ENCODE measurements at regions not wholly inside any gene's neighbourhood (a gene's known extent, or its start where the extent isn't known, plus 50 kb on each side); places are given as distances from the start of the nearest gene placed in this dataset.

DNA sequence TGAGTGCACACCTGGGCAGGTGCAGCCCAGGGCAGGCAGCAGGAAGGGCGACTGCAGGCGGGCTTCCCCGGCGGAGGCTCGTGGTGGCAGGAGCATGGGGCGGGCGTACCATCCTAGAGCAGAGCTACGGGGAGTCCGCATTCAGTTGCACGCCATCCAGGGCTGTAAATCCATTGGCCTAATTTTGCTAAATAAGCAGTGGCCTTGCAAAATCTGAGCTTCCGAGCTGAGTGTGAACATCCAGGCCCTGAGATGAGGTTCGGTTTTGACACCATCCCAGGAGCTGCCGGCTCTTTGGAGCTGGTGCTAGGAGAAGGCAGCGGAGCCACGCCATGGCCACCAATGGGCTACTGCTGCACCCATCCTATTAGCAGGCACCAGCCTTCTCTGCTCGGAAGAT lies 664.8 kb downstream of the BRD1 start:
- no peak for DNase-seq (ENCODE audit: low spot score)
- Histone ChIP-seq H3K27ac (no peak overlapping the region), H3K9me3 (no peaks in the 10 kb centered on the region), H3K27me3 (replicated peaks; ENCODE audit: insufficient read depth) (no peaks in the 10 kb centered on the region), H3K4me3 (no peak overlapping the region), H3K36me3 (no peaks in the 10 kb centered on the region), H3K4me1 (ENCODE audit: control insufficient read depth in 1 of 2, low read depth in 2 of 2) (peaks cover 0 to 8% of the 10 kb centered on the region in 2 donors)
- TF ChIP-seq CTCF (IDR thresholded peaks at IDR 0.05), result no peak
- no peak for ATAC-seq (ENCODE audit: insufficient number of reproducible peaks, low FRiP score, low read depth)

- H3K27me3 ChIP-seq (replicated peaks; ENCODE audit: insufficient read depth), result no peaks in the 10 kb centered on the region
- H3K4me3 ChIP-seq, result no peak overlapping the region
- ATAC-seq (ENCODE audit: insufficient number of reproducible peaks, low FRiP score, low read depth) (no peak), DNase-seq (ENCODE audit: low spot score) (no peak)
- no peak overlapping the region for H3K27ac ChIP-seq
- no peak for TF ChIP-seq CTCF (IDR thresholded peaks at IDR 0.05)
- H3K36me3 ChIP-seq, result no peaks in the 10 kb centered on the region
- H3K4me1 ChIP-seq (ENCODE audit: control insufficient read depth in 1 of 2, low read depth in 2 of 2), result peaks cover 0 to 8% of the 10 kb centered on the region in 2 donors
- no peaks in the 10 kb centered on the region for H3K9me3 ChIP-seq
Measured at GRCh38 chr22:49161002-49161850, 666.4 kb downstream of the BRD1 start.

- no peak overlapping the region for H3K27ac ChIP-seq
- H3K27me3 ChIP-seq (replicated peaks; ENCODE audit: insufficient read depth), result no peaks in the 10 kb centered on the region
- ATAC-seq (ENCODE audit: insufficient number of reproducible peaks, low FRiP score, low read depth) (no peak), DNase-seq (ENCODE audit: low spot score) (no peak)
- TF ChIP-seq CTCF (IDR thresholded peaks at IDR 0.05), result no peak
- H3K9me3 ChIP-seq, result no peaks in the 10 kb centered on the region
- H3K4me1 ChIP-seq (ENCODE audit: control insufficient read depth in 1 of 2, low read depth in 2 of 2), result peaks cover 0 to 8% of the 10 kb centered on the region in 2 donors
- H3K4me3 ChIP-seq, result no peak overlapping the region
- H3K36me3 ChIP-seq, result no peaks in the 10 kb centered on the region
Measured at GRCh38 chr22:49160261-49161001, 667.2 kb downstream of the BRD1 start.

DNA sequence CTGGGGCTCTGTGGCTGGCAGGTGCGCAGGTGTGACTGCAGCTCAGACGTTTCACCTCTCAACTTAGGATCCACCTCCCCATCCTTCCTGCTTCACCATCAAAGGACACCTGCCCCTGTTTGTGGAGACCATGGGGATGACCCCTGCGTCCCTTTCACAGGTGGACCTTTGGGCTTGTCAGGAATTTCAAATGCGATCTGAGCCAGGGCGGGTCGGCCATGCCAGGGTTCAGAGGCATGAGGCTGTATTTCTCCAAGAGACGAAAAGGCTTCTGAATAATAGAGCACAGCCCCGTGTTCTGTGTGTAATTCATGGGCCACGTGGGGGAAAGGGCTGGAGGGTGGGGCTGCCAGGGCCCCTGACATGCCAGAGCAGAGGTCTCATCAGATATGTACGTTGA lies 668.0 kb downstream of the BRD1 start:
- no peak overlapping the region for H3K4me3 ChIP-seq
- DNase-seq (ENCODE audit: low spot score), result no peak
- H3K9me3 ChIP-seq, result no peaks in the 10 kb centered on the region
- H3K4me1 ChIP-seq (ENCODE audit: control insufficient read depth in 1 of 2, low read depth in 2 of 2), result peaks cover 0 to 8% of the 10 kb centered on the region in 2 donors
- no peaks in the 10 kb centered on the region for H3K36me3 ChIP-seq
- H3K27me3 ChIP-seq (replicated peaks; ENCODE audit: insufficient read depth), result no peaks in the 10 kb centered on the region
- H3K27ac ChIP-seq, result no peak overlapping the region
- no peak for ATAC-seq (ENCODE audit: insufficient number of reproducible peaks, low FRiP score, low read depth)
- no peak for TF ChIP-seq CTCF (IDR thresholded peaks at IDR 0.05)

DNA sequence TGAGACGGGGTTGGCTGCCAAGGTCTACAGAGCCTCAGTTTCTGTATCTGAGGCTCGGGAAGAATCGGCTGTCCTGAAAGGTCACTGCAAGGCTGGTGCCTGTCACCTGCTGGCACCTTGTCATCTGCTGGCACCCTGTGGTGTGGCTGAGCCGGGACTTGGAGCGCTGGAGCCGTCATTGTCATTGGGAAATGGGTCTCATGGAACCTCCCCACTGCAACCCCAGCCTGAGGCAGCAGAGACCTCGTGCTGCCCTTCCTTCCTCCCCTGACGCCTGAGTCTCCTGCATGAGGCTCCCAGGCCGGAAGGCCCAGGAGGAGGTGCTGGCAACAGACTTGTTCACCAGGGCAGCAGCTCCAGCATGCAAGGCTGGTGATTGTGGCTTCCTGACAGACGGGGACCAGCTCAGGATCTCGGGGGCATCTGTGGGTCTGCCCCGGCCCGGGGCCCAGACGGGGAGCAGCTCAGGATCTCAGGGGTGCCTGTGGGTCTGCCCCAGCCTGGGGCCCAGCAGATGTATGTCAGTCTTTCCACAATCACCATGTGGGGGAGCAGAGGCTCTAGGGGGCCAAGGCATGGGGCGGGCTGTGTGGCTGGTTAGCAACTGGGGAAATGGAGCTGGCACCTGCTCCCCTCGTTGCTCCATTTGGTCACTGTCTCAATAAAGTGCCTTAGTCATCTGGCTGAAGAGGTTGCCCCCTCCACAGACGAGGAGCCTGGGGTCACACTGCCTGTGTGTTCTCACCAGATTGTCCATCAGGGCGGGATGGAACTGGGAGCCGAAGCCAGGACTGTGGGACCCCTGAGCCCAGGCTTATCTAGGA lies 668.7 kb downstream of the BRD1 start:
- no peak for ATAC-seq (ENCODE audit: insufficient number of reproducible peaks, low FRiP score, low read depth)
- H3K4me3 ChIP-seq, result no peak overlapping the region
- H3K36me3 ChIP-seq, result no peaks in the 10 kb centered on the region
- H3K9me3 ChIP-seq, result no peaks in the 10 kb centered on the region
- no peaks in the 10 kb centered on the region for H3K27me3 ChIP-seq (replicated peaks; ENCODE audit: insufficient read depth)
- peaks cover 0 to 8% of the 10 kb centered on the region in 2 donors for H3K4me1 ChIP-seq (ENCODE audit: control insufficient read depth in 1 of 2, low read depth in 2 of 2)
- no peak for TF ChIP-seq CTCF (IDR thresholded peaks at IDR 0.05)
- no peak overlapping the region for H3K27ac ChIP-seq
- no peak for DNase-seq (ENCODE audit: low spot score)
